OCI-LY7 (cell line): ENCODE measurements at regions not wholly inside any gene's neighbourhood (a gene's known extent, or its start where the extent isn't known, plus 50 kb on each side); places are given as distances from the start of the nearest gene placed in this dataset.

Source experiments
- CTCF ChIP-seq: fragments of 200-600 bp; sonication (generic); conservative IDR thresholded peaks from 2 replicates; pipeline ENCODE4 v1.5.1; 2014; ENCODE audit warnings: mild to moderate bottlenecking, antibody characterized with exemption, low read length, moderate library complexity, mixed read lengths
- EZH2phosphoT487 ChIP-seq: fragments of 200-600 bp; sonication (generic); IDR thresholded peaks from 2 replicates; pipeline ENCODE4 v1.6.1; 2018; ENCODE audit warnings: low read depth, borderline replicate concordance, mild to moderate bottlenecking, mixed run types, antibody characterized with exemption, low read length, moderate library complexity, mixed read lengths

DNA sequence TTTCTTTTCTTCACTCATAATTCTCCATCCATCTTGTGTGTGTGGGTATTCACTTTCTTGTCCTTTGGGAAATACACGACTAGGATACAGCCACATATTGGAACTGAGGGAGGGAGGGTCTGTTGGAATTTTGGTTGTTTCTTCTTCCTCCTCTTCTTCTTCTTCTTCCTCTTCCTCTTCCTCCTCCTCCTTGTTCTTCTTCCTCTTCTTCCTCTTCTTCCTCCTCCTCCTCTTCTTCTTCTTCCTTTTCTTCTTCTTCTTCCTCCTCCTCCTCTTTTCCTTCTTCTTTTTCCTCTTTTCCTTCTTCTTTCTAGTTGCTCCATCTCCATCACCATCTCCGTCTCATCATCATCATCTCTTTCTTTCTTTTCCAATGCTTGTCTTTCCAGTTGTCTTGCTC is 1307.3 kb upstream of the ZEB2 start:
- TF ChIP-seq EZH2phosphoT487: no peak
- no peak for TF ChIP-seq CTCF
